WTC11 (cell line): ENCODE measurements at regions not wholly inside any gene's neighbourhood (a gene's known extent, or its start where the extent isn't known, plus 50 kb on each side); places are given as distances from the start of the nearest gene placed in this dataset.

ENCODE experiments used
- CREB1 ChIP-seq: sonication (generic); formaldehyde crosslinking; IDR thresholded peaks from 2 replicates; pipeline ENCODE4 v1.8.0; 2023; ENCODE audit warnings: mild to moderate bottlenecking, missing genetic modification reagents
- CTCF ChIP-seq: fragments of 200-600 bp; IDR thresholded peaks from 2 replicates; pipeline ENCODE4 v1.8.0; 2022; ENCODE audit warnings: antibody characterized with exemption
- MAX ChIP-seq: sonication (generic); formaldehyde crosslinking; IDR thresholded peaks from 2 replicates; pipeline ENCODE4 v1.8.0; 2022; ENCODE audit warnings: mild to moderate bottlenecking, missing genetic modification reagents
- SMAD3 ChIP-seq: sonication (generic); formaldehyde crosslinking; IDR thresholded peaks from 2 replicates; pipeline ENCODE4 v1.8.0; 2022; ENCODE audit warnings: missing genetic modification reagents, mild to moderate bottlenecking, borderline replicate concordance
- SMAD4 ChIP-seq: sonication (generic); formaldehyde crosslinking; IDR thresholded peaks from 2 replicates; pipeline ENCODE4 v1.8.0; 2022; ENCODE audit warnings: mild to moderate bottlenecking, missing genetic modification reagents
- ZBTB21 ChIP-seq: sonication (generic); formaldehyde crosslinking; IDR thresholded peaks from 2 replicates; pipeline ENCODE4 v1.8.1; 2023; ENCODE audit warnings: mild to moderate bottlenecking, missing genetic modification reagents, borderline replicate concordance

- no peak for TF ChIP-seq CTCF
- TF ChIP-seq CREB1 (CRISPR knock-in tag), result no peak
- no peak for TF ChIP-seq SMAD4 (CRISPR knock-in tag)
- no peak for TF ChIP-seq SMAD3
- no peak for TF ChIP-seq MAX
- TF ChIP-seq ZBTB21 (CRISPR knock-in tag), result no peak
Observed at GRCh38 chr14:53880761-53881160, 75.9 kb downstream of the BMP4 start.
